ENCODE measurements at regions not wholly inside any gene's neighbourhood (a gene's known extent, or its start where the extent isn't known, plus 50 kb on each side); places are given as distances from the start of the nearest gene placed in this dataset.

- no peak for TF ChIP-seq CTCF (IDR thresholded peaks at IDR 0.05; ENCODE audit: unreplicated experiment in 3 of 3)
- no peak overlapping the region for H3K4me3 Mint-ChIP-seq
- H3K9me3 Mint-ChIP-seq: no peaks in the 10 kb centered on the region
- no peaks in the 10 kb centered on the region for H3K36me3 Mint-ChIP-seq (ENCODE audit: low read depth)
- no peaks in the 10 kb centered on the region for H3K27me3 Mint-ChIP-seq (ENCODE audit: low read depth)
- peak overlapping the region; percentile 1 to 25 (median 21) for H3K27ac Mint-ChIP-seq
- H3K4me1 Mint-ChIP-seq: peaks cover 12% of the 10 kb centered on the region
Measured at GRCh38 chr5:27701931-27702903, 663.8 kb upstream of the CDH9 start.

- no peaks in the 10 kb centered on the region for H3K36me3 Mint-ChIP-seq (ENCODE audit: low read depth)
- H3K4me3 Mint-ChIP-seq: no peak overlapping the region
- H3K27me3 Mint-ChIP-seq (ENCODE audit: low read depth): no peaks in the 10 kb centered on the region
- H3K27ac Mint-ChIP-seq: no peak overlapping the region
- H3K9me3 Mint-ChIP-seq: no peaks in the 10 kb centered on the region
- peaks cover 12% of the 10 kb centered on the region for H3K4me1 Mint-ChIP-seq
- TF ChIP-seq CTCF (IDR thresholded peaks at IDR 0.05; ENCODE audit: unreplicated experiment in 3 of 3): no peak
Measured at GRCh38 chr5:27700526-27700925, 662.1 kb upstream of the CDH9 start.

GRCh38 chr5:27682600-27682999, 644.2 kb upstream of the CDH9 start:
- H3K4me1 Mint-ChIP-seq: no peaks in the 10 kb centered on the region
- no peaks in the 10 kb centered on the region for H3K36me3 Mint-ChIP-seq (ENCODE audit: low read depth)

GRCh38 chr5:27652505-27652904, 614.1 kb upstream of the CDH9 start:
- Mint-ChIP-seq H3K4me1 (no peaks in the 10 kb centered on the region), H3K9me3 (peaks cover 10% of the 10 kb centered on the region)

More at GRCh38 chr5:27682600-27682999, 644.2 kb upstream of the CDH9 start:
- peak in 1 of 3 experiments; percentile 9 for TF ChIP-seq CTCF (IDR thresholded peaks at IDR 0.05; ENCODE audit: unreplicated experiment in 3 of 3)
- H3K27me3 Mint-ChIP-seq (ENCODE audit: low read depth): peaks cover 3% of the 10 kb centered on the region
- no peak overlapping the region for H3K27ac Mint-ChIP-seq
- peaks cover 10% of the 10 kb centered on the region for H3K9me3 Mint-ChIP-seq
- no peak overlapping the region for H3K4me3 Mint-ChIP-seq

GRCh38 chr5:27639005-27639612, 600.7 kb upstream of the CDH9 start:
- TF ChIP-seq CTCF (IDR thresholded peaks at IDR 0.05; ENCODE audit: unreplicated experiment in 3 of 3): no peak
- H3K4me1 Mint-ChIP-seq: no peaks in the 10 kb centered on the region
- no peak overlapping the region for H3K4me3 Mint-ChIP-seq
- no peaks in the 10 kb centered on the region for H3K27me3 Mint-ChIP-seq (ENCODE audit: low read depth)
- H3K27ac Mint-ChIP-seq: no peak overlapping the region
- H3K36me3 Mint-ChIP-seq (ENCODE audit: low read depth): no peaks in the 10 kb centered on the region
- H3K9me3 Mint-ChIP-seq: peaks cover 19% of the 10 kb centered on the region

More at GRCh38 chr5:27652505-27652904, 614.1 kb upstream of the CDH9 start:
- Mint-ChIP-seq H3K27me3 (ENCODE audit: low read depth) (no peaks in the 10 kb centered on the region), H3K27ac (no peak overlapping the region), H3K4me3 (no peak overlapping the region), H3K36me3 (ENCODE audit: low read depth) (no peaks in the 10 kb centered on the region)
- TF ChIP-seq CTCF (IDR thresholded peaks at IDR 0.05; ENCODE audit: unreplicated experiment in 3 of 3): no peak

Data from nephron (organoid).